GM12892 (cell line): ENCODE measurements at regions not wholly inside any gene's neighbourhood (a gene's known extent, or its start where the extent isn't known, plus 50 kb on each side); places are given as distances from the start of the nearest gene placed in this dataset.

ENCODE experiments used
- POLR2A ChIP-seq: IDR thresholded peaks from 2 replicates; pipeline ENCODE4 v1.6.1; 2011; ENCODE audit warnings: low read depth, low read length, control low read depth
- POLR2AphosphoS5 ChIP-seq: IDR thresholded peaks from 2 replicates; pipeline ENCODE4 v1.6.1; 2011; ENCODE audit warnings: low read depth, low read length, control low read depth
- TAF1 ChIP-seq: IDR thresholded peaks from 2 replicates; pipeline ENCODE4 v1.6.1; 2011; ENCODE audit warnings: low read depth, mild to moderate bottlenecking, control low read depth, low read length, borderline replicate concordance

DNA sequence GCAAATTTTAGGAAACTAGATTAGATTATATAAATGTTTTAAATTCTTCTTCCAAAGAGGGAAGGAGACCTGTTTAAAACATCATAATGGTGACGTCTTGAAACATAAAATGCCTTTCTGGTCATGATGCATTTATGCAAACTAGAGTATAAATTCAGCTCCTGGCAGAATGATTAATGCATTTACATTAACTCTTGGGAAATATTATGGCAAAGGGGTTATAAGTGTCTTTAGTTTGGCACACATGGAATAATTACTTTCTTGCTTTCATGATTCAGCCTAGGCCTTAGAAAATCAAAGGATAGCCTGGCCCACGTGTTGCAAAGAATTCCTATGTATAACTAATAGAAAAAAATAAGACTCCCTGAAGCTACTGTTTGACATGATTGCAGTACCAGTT, 639.2 kb downstream of the RFPL4B start:
- TF ChIP-seq POLR2A (no peak), POLR2AphosphoS5 (no peak), TAF1 (no peak)
